ENCODE measurements at regions not wholly inside any gene's neighbourhood (a gene's known extent, or its start where the extent isn't known, plus 50 kb on each side); places are given as distances from the start of the nearest gene placed in this dataset.

GRCh38 chr2:120401275-120402066 is 55.5 kb downstream of the INHBB start:
- FAIRE-seq (no peak), DNase-seq (ENCODE audit: low spot score in 2 of 2) (no peak)

GRCh38 chr2:120402067-120402433 is 56.1 kb downstream of the INHBB start:
- DNase-seq (ENCODE audit: low spot score in 2 of 2) (no peak), FAIRE-seq (no peak)

- no peak for FAIRE-seq
- DNase-seq (ENCODE audit: low spot score in 2 of 2) = no peak
These were observed 56.6 kb downstream of the INHBB start for GRCh38 chr2:120402508-120402907.

- no peak for FAIRE-seq
- no peak for DNase-seq (ENCODE audit: low spot score in 2 of 2)
These were observed 57.3 kb downstream of the INHBB start for GRCh38 chr2:120403261-120403660.

GRCh38 chr2:120403676-120404075 is 57.7 kb downstream of the INHBB start:
- DNase-seq (ENCODE audit: low spot score in 2 of 2) = no peak
- no peak for FAIRE-seq

GRCh38 chr2:120404274-120404673 is 58.3 kb downstream of the INHBB start:
- DNase-seq (ENCODE audit: low spot score in 2 of 2) (no peak), FAIRE-seq (no peak)

- DNase-seq (ENCODE audit: low spot score in 2 of 2) (no peak), FAIRE-seq (no peak)
These were observed 59.2 kb downstream of the INHBB start for GRCh38 chr2:120404941-120405758.

- FAIRE-seq (no peak), DNase-seq (ENCODE audit: low spot score in 2 of 2) (no peak)
These were observed 59.8 kb downstream of the INHBB start for GRCh38 chr2:120405759-120406099.

GRCh38 chr2:120406566-120406965 is 60.6 kb downstream of the INHBB start:
- no peak for FAIRE-seq
- DNase-seq (ENCODE audit: low spot score in 2 of 2) = no peak

GRCh38 chr2:120410487-120410886 is 64.6 kb downstream of the INHBB start:
- FAIRE-seq = no peak
- no peak for DNase-seq (ENCODE audit: low spot score in 2 of 2)

- FAIRE-seq = no peak
- DNase-seq (ENCODE audit: low spot score in 2 of 2) = no peak
These were observed 69.1 kb downstream of the INHBB start for GRCh38 chr2:120415060-120415459.

GRCh38 chr2:120415728-120416509 is 70.0 kb downstream of the INHBB start:
- no peak for FAIRE-seq
- DNase-seq (ENCODE audit: low spot score in 2 of 2) = no peak

- no peak for FAIRE-seq
These were observed 72.3 kb downstream of the INHBB start for GRCh38 chr2:120418174-120418787.

GRCh38 chr2:120419073-120419472 is 73.1 kb downstream of the INHBB start:
- DNase-seq (ENCODE audit: low spot score in 2 of 2) (no peak), FAIRE-seq (no peak)

More at GRCh38 chr2:120418174-120418787, 72.3 kb downstream of the INHBB start:
- no peak for DNase-seq (ENCODE audit: low spot score in 2 of 2)

GRCh38 chr2:120419955-120420354 is 74.0 kb downstream of the INHBB start:
- no peak for FAIRE-seq

GRCh38 chr2:120421126-120421829 is 75.3 kb downstream of the INHBB start:
- no peak for FAIRE-seq
- no peak for DNase-seq (ENCODE audit: low spot score in 2 of 2)

More at GRCh38 chr2:120419955-120420354, 74.0 kb downstream of the INHBB start:
- no peak for DNase-seq (ENCODE audit: low spot score in 2 of 2)

- FAIRE-seq (no peak), DNase-seq (ENCODE audit: low spot score in 2 of 2) (no peak)
These were observed 75.9 kb downstream of the INHBB start for GRCh38 chr2:120421830-120422175.

GRCh38 chr2:120422465-120423160 is 76.7 kb downstream of the INHBB start:
- FAIRE-seq (no peak), DNase-seq (ENCODE audit: low spot score in 2 of 2) (no peak)

- DNase-seq (ENCODE audit: low spot score in 2 of 2) (no peak), FAIRE-seq (no peak)
These were observed 77.4 kb downstream of the INHBB start for GRCh38 chr2:120423167-120423943.

Measured in frontal cortex (tissue), 3 donors.